ENCODE measurements at regions not wholly inside any gene's neighbourhood (a gene's known extent, or its start where the extent isn't known, plus 50 kb on each side); places are given as distances from the start of the nearest gene placed in this dataset.

DNA sequence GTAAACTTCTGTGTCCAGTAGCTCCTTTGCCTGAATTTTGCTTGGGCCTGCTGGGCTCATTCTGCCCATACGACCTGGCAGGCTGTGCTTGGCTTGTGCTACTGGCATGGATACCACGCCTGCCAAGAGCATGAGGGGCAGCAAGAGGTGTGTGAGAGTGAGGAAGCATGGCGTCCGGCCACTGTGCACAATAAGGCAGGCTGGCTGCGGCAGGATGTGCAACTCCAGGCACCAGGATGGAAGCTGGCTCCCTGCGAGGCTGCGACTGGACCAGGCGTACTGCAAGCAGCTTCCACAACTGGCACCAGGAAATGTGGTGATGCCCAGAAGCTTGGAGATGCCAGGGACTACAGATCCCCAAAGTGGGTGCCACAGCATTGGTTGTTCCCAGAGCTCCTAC is 709.3 kb downstream of the PCDH18 start:
- TF ChIP-seq, protein P1, sequence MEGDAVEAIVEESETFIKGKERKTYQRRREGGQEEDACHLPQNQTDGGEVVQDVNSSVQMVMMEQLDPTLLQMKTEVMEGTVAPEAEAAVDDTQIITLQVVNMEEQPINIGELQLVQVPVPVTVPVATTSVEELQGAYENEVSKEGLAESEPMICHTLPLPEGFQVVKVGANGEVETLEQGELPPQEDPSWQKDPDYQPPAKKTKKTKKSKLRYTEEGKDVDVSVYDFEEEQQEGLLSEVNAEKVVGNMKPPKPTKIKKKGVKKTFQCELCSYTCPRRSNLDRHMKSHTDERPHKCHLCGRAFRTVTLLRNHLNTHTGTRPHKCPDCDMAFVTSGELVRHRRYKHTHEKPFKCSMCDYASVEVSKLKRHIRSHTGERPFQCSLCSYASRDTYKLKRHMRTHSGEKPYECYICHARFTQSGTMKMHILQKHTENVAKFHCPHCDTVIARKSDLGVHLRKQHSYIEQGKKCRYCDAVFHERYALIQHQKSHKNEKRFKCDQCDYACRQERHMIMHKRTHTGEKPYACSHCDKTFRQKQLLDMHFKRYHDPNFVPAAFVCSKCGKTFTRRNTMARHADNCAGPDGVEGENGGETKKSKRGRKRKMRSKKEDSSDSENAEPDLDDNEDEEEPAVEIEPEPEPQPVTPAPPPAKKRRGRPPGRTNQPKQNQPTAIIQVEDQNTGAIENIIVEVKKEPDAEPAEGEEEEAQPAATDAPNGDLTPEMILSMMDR (IDR thresholded peaks at IDR 0.05) = no peak
- TF ChIP-seq POLR2A (IDR thresholded peaks at IDR 0.05) = no peak
